Loucy (cell line): ENCODE measurements at regions not wholly inside any gene's neighbourhood (a gene's known extent, or its start where the extent isn't known, plus 50 kb on each side); places are given as distances from the start of the nearest gene placed in this dataset.

ENCODE experiments used
- EZH2phosphoT487 ChIP-seq: fragments of 200-600 bp; IDR thresholded peaks from 2 replicates; pipeline ENCODE4 v1.6.1; 2018; ENCODE audit warnings: antibody characterized with exemption, mild to moderate bottlenecking, moderate library complexity, borderline replicate concordance
- TF ChIP-seq, protein P1 (sequence below): fragments of 200-600 bp; sonication (generic); conservative IDR thresholded peaks from 2 replicates; pipeline ENCODE4 v1.5.1; 2014; ENCODE audit warnings: mild to moderate bottlenecking, antibody characterized with exemption, low read length

DNA sequence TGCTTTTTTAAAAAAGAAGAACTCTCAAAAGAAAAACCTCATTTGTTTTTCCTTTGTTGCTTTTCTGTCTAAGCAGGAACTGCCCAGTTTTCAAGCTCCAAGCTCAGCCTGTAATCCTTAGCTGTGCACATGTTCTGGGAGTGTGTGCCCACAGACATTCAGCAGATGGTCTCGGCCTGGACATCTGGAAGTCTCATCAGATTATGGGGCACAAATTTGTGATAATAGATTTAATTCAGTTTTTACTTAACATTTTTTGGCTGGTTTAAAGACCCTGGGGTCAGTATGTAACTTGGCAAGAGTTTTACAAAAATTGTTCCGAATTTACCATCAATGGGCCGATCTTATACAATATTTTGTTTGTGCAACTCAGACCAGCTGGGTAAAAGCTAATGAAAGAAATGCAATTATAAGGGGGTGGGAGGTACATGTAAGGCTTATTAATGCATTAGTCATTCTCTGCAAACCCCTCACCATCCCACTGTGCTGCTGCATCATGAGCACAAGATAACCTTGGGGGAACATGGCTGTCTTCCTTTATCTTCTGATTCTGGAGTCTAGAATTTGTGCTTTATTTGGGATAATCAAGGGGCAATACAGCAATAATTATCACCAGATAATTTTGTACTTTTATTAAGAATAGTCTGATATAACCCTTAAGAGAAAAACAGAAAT, 86.9 kb upstream of the PHOX2B start:
- TF ChIP-seq, protein P1, sequence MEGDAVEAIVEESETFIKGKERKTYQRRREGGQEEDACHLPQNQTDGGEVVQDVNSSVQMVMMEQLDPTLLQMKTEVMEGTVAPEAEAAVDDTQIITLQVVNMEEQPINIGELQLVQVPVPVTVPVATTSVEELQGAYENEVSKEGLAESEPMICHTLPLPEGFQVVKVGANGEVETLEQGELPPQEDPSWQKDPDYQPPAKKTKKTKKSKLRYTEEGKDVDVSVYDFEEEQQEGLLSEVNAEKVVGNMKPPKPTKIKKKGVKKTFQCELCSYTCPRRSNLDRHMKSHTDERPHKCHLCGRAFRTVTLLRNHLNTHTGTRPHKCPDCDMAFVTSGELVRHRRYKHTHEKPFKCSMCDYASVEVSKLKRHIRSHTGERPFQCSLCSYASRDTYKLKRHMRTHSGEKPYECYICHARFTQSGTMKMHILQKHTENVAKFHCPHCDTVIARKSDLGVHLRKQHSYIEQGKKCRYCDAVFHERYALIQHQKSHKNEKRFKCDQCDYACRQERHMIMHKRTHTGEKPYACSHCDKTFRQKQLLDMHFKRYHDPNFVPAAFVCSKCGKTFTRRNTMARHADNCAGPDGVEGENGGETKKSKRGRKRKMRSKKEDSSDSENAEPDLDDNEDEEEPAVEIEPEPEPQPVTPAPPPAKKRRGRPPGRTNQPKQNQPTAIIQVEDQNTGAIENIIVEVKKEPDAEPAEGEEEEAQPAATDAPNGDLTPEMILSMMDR = no peak
- no peak for TF ChIP-seq EZH2phosphoT487
